SJCRH30 (cell line): ENCODE measurements at regions not wholly inside any gene's neighbourhood (a gene's known extent, or its start where the extent isn't known, plus 50 kb on each side); places are given as distances from the start of the nearest gene placed in this dataset.
A peak's percentile ranks its signal among the peaks of the same experiment; 100 is the strongest.
"Not testable (repeated sequence)": the region's sequence is repeated elsewhere in the genome, so short reads cannot be mapped to it uniquely, and the experiment has no call there.

ENCODE experiments used
- DNase-seq, 2 experiments: peaks; one replicate each; pipeline ENCODE4 v3.0.0-alpha.2; 2015 to 2020
- H3K27ac ChIP-seq: fragments of 250-450 bp; sonication (Bioruptor Pico); 2 replicates; pipeline ENCODE4 v1.5.1; 2020; ENCODE audit warnings: mild to moderate bottlenecking, moderate library complexity
- H3K27me3 ChIP-seq: fragments of 250-450 bp; sonication (Bioruptor Pico); 2 replicates; pipeline ENCODE4 v1.5.1; 2020; ENCODE audit warnings: mild to moderate bottlenecking, moderate library complexity
- H3K36me3 ChIP-seq: fragments of 250-450 bp; sonication (Bioruptor Pico); 2 replicates; pipeline ENCODE4 v1.5.1; 2020; ENCODE audit warnings: mild to moderate bottlenecking, moderate library complexity
- H3K4me1 ChIP-seq: fragments of 250-450 bp; sonication (Bioruptor Pico); 2 replicates; pipeline ENCODE4 v1.5.1; 2020; ENCODE audit warnings: mild to moderate bottlenecking, moderate library complexity
- H3K4me3 ChIP-seq: fragments of 250-450 bp; sonication (Bioruptor Pico); 2 replicates; pipeline ENCODE4 v1.5.1; 2020; ENCODE audit warnings: mild to moderate bottlenecking, moderate library complexity
- H3K9me3 ChIP-seq: fragments of 250-450 bp; sonication (Bioruptor Pico); replicated peaks from 2 replicates; pipeline ENCODE4 v1.5.1; 2020; ENCODE audit warnings: mild to moderate bottlenecking, moderate library complexity

GRCh38 chr7:92231-92674 lies 100.1 kb upstream of the FAM20C start:
- Histone ChIP-seq H3K27ac (no peak overlapping the region), H3K4me1 (peaks cover 36% of the 10 kb centered on the region)

DNA sequence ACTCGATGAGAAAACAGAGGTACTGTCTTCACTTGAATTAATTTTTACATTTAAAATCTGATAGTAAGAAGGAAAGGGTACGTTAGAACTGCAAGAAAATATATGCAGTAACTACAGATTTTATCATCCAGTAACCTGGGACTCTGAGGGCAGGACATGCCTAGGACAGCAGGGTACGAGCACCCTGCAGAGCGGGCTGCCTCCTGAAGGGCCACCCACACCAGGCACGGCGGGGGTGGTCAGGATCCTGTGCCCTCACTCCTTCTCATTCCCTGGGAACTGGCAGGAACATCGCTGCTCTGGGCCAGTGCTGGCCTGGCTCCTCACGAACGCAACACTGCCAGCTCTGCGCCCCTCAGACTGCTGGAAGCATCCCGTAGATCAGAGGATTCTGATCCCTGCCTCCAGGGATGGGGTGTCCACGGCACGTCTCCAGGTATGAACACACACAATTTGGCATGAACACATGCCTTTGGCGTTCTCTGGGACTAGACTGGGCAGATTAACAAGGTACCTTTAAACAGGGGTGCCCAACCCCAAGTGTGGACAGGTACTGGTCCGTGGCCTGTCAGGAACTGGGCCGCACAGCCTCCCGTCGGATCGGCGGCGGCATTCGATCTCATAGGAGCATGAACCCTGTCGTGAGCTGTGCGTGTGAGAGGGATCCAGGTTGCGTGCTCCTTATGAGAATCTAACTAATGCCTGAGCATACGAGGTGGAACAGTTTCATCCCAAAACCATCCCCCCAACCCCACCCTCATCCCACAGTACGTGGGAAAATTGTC lies 99.3 kb upstream of the FAM20C start:
- Histone ChIP-seq H3K4me1 (peaks cover 27% of the 10 kb centered on the region), H3K27me3 (no peaks in the 10 kb centered on the region)

More at GRCh38 chr7:92231-92674, 100.1 kb upstream of the FAM20C start:
- no peaks in the 10 kb centered on the region for H3K36me3 ChIP-seq
- no peaks in the 10 kb centered on the region for H3K27me3 ChIP-seq
- peak in 1 of 2 experiments; percentile 17 for DNase-seq
- no peak overlapping the region for H3K4me3 ChIP-seq
- H3K9me3 ChIP-seq: no peaks in the 10 kb centered on the region; the same call in 1 of the 2 replicates

GRCh38 chr7:94251-94801 lies 98.0 kb upstream of the FAM20C start:
- DNase-seq: no peak
- no peaks in the 10 kb centered on the region; the same call in 1 of the 2 replicates for H3K9me3 ChIP-seq
- H3K4me3 ChIP-seq: no peak overlapping the region
- H3K4me1 ChIP-seq: peaks cover 15% of the 10 kb centered on the region
- H3K36me3 ChIP-seq: no peaks in the 10 kb centered on the region
- no peak overlapping the region for H3K27ac ChIP-seq
- H3K27me3 ChIP-seq: no peaks in the 10 kb centered on the region

More for the DNA sequence above, 99.3 kb upstream of the FAM20C start:
- no peaks in the 10 kb centered on the region; the same call in 1 of the 2 replicates for H3K9me3 ChIP-seq
- H3K27ac ChIP-seq: no peak overlapping the region
- H3K4me3 ChIP-seq: no peak overlapping the region
- no peak for DNase-seq
- H3K36me3 ChIP-seq: no peaks in the 10 kb centered on the region

GRCh38 chr7:95180-95862 lies 97.0 kb upstream of the FAM20C start:
- no peaks in the 10 kb centered on the region for H3K36me3 ChIP-seq
- H3K4me3 ChIP-seq: no peak overlapping the region
- H3K27me3 ChIP-seq: no peaks in the 10 kb centered on the region
- peaks cover 5% of the 10 kb centered on the region for H3K4me1 ChIP-seq
- no peaks in the 10 kb centered on the region; the same call in 1 of the 2 replicates for H3K9me3 ChIP-seq
- DNase-seq: no peak
- H3K27ac ChIP-seq: no peak overlapping the region

GRCh38 chr7:95863-96260 lies 96.5 kb upstream of the FAM20C start:
- DNase-seq: no peak
- H3K27me3 ChIP-seq: no peaks in the 10 kb centered on the region
- no peaks in the 10 kb centered on the region; the same call in 1 of the 2 replicates for H3K4me1 ChIP-seq
- H3K36me3 ChIP-seq: no peaks in the 10 kb centered on the region
- no peak overlapping the region for H3K27ac ChIP-seq
- H3K4me3 ChIP-seq: no peak overlapping the region
- no peaks in the 10 kb centered on the region; the same call in 1 of the 2 replicates for H3K9me3 ChIP-seq

- no peaks in the 10 kb centered on the region; the same call in 1 of the 2 replicates for H3K9me3 ChIP-seq
- H3K4me1 ChIP-seq: no peaks in the 10 kb centered on the region
- no peak overlapping the region for H3K4me3 ChIP-seq
- no peak overlapping the region for H3K27ac ChIP-seq
- no peaks in the 10 kb centered on the region for H3K36me3 ChIP-seq
- DNase-seq: no peak
- no peaks in the 10 kb centered on the region for H3K27me3 ChIP-seq
Observed at GRCh38 chr7:96861-97260, 95.5 kb upstream of the FAM20C start.

DNA sequence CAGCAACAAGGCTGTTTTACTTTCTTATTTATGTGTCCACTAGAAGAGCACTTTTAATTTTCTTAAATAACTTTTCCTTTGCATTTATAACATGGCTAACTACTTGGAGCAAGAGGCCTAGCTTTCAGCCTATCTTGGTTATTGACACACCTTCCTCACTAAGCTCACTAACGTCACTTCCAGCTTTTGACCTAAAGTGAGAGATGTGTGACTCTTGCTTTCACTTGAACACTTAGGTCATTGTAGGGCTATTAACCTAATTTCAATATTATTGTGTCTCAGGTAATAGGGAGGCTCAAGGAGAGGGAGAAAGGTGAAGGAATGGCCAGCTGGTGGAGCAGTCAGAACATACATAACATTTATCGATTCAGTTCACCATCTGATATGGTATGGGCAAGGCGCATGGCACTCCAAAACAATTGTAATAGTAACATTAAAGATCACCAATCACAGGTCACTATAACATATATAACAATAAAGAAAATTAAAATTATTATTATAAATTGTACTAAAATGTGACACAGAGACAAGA lies 95.0 kb upstream of the FAM20C start:
- H3K36me3 ChIP-seq: no peaks in the 10 kb centered on the region
- H3K4me3 ChIP-seq: no peak overlapping the region
- H3K27ac ChIP-seq: no peak overlapping the region
- H3K27me3 ChIP-seq: no peaks in the 10 kb centered on the region
- no peaks in the 10 kb centered on the region for H3K4me1 ChIP-seq
- DNase-seq: no peak
- H3K9me3 ChIP-seq: no peaks in the 10 kb centered on the region; the same call in 1 of the 2 replicates

DNA sequence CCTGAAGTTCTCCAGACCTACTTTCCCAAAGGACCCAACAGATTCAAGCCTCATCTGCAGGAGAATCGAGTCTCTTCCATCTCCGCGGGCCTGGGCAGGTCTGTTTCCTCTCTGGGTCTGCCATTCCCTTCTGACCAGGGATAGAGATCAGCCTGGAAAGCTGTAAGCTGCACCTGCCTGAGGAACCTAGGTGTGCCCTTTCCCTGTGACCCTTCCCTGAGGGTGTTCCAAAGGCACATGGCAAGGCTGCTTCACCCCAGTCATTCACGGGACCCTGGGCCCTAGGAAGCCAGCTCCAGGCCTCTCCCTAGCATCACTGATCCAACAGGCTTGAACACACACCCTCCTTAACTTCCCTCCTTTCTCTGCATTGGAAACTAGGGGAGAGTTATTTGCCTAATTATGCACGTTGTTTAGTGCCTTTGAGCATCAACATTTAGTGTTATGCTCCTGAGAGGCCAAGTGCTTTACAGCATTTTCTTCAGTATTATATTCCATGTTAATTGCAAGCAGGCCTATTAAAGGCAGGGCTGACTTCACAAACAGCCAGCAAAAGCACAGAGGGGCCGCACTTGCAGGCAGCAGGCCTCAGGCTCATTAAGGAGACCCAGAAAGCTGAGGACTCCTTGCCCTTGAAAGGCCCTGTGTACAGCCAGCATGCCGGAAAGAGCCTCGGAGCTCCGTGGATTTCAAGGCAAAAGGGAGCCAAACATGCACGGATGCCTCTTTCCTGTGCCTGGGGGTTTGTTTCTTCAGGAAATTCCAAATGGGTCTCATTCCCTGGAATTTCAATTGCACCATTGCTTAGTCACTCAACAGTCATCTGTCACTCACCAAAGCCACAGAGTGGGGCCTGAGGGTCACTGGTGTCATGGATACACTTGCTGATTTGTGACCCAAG lies 91.0 kb upstream of the FAM20C start:
- DNase-seq: no peak
- Histone ChIP-seq H3K9me3 (no peaks in the 10 kb centered on the region; the same call in 1 of the 2 replicates), H3K36me3 (no peaks in the 10 kb centered on the region), H3K27ac (no peak overlapping the region), H3K27me3 (no peaks in the 10 kb centered on the region), H3K4me3 (no peak overlapping the region), H3K4me1 (no peaks in the 10 kb centered on the region)

GRCh38 chr7:102047-102711 lies 90.2 kb upstream of the FAM20C start:
- Histone ChIP-seq H3K27ac (no peak overlapping the region), H3K36me3 (no peaks in the 10 kb centered on the region), H3K4me1 (no peaks in the 10 kb centered on the region), H3K27me3 (no peaks in the 10 kb centered on the region), H3K4me3 (no peak overlapping the region), H3K9me3 (no peaks in the 10 kb centered on the region; the same call in 1 of the 2 replicates)
- DNase-seq: no peak

DNA sequence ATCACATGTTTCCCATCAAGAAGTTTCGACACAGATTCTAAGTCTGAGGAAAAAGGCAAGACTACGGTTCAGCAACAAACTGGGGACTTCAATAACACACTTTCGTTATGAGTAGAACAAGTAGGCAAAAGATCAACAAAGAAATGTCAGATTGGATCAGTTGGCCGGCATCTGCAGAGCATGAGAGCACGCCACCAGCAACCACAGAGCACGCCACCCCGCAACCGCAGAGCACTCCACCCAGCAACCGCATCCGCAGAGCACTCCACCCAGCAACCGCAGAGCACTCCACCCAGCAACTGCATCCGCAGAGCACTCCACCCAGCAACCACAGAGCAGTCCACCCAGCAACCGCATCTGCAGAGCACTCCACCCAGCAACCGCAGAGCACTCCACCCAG lies 89.7 kb upstream of the FAM20C start:
- Histone ChIP-seq H3K27ac (no peak overlapping the region), H3K36me3 (no peaks in the 10 kb centered on the region), H3K4me3 (no peak overlapping the region), H3K4me1 (no peaks in the 10 kb centered on the region), H3K27me3 (no peaks in the 10 kb centered on the region), H3K9me3 (no peaks in the 10 kb centered on the region)
- DNase-seq: no peak

GRCh38 chr7:103981-104380 lies 88.4 kb upstream of the FAM20C start:
- not testable (repeated sequence) for H3K9me3 ChIP-seq, H3K4me3 ChIP-seq, H3K27me3 ChIP-seq, H3K36me3 ChIP-seq, H3K27ac ChIP-seq, H3K4me1 ChIP-seq, DNase-seq

DNA sequence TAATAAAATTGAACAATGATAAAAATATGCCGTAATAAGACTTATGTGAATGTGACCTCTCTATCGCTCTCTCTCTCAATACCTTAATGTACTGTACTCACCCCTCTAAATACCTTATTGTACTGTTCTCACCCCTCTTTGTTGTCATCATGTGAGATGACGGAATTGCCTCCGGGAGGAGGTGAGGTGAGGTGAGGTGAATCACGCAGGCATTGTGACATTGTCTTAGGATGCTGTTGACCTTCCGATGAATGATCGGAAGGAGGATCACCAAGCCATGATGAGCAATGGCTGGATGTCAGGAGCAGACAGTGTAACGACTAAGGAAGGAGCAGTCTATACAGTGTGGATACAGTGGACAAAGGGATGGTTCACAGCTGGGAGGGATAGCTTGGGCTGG lies 87.4 kb upstream of the FAM20C start:
- Histone ChIP-seq H3K27ac (no peak overlapping the region), H3K9me3 (no peaks in the 10 kb centered on the region), H3K36me3 (no peaks in the 10 kb centered on the region), H3K4me1 (0 out of 2 replicates have a peak, but pooled peaks cover 2% of the 10 kb centered on the region), H3K27me3 (no peaks in the 10 kb centered on the region), H3K4me3 (no peak overlapping the region)
- no peak for DNase-seq

- Histone ChIP-seq H3K9me3 (no peaks in the 10 kb centered on the region), H3K27me3 (no peaks in the 10 kb centered on the region)
- DNase-seq: no peak
Observed at GRCh38 chr7:106356-106755, 86.0 kb upstream of the FAM20C start.

GRCh38 chr7:107233-107632 lies 85.1 kb upstream of the FAM20C start:
- H3K4me3 ChIP-seq: no peak overlapping the region

More at GRCh38 chr7:106356-106755, 86.0 kb upstream of the FAM20C start:
- H3K27ac ChIP-seq: no peak overlapping the region
- H3K4me1 ChIP-seq: 0 out of 2 replicates have a peak, but pooled peaks cover 2% of the 10 kb centered on the region
- H3K4me3 ChIP-seq: no peak overlapping the region
- no peaks in the 10 kb centered on the region for H3K36me3 ChIP-seq

More at GRCh38 chr7:107233-107632, 85.1 kb upstream of the FAM20C start:
- DNase-seq: no peak
- no peaks in the 10 kb centered on the region for H3K9me3 ChIP-seq
- 0 out of 2 replicates have a peak, but pooled peaks cover 2% of the 10 kb centered on the region for H3K4me1 ChIP-seq
- H3K27me3 ChIP-seq: no peaks in the 10 kb centered on the region
- no peak overlapping the region for H3K27ac ChIP-seq
- H3K36me3 ChIP-seq: no peaks in the 10 kb centered on the region
